IPS-20b (cell line): ENCODE measurements at regions not wholly inside any gene's neighbourhood (a gene's known extent, or its start where the extent isn't known, plus 50 kb on each side); places are given as distances from the start of the nearest gene placed in this dataset.
"Not testable (repeated sequence)": the region's sequence is repeated elsewhere in the genome, so short reads cannot be mapped to it uniquely, and the experiment has no call there.

Source experiments
- H3K27ac ChIP-seq: one replicate; pipeline ENCODE4 v1.5.1; 2013; ENCODE audit warnings: low read length
- H3K27me3 ChIP-seq: 2 replicates; pipeline ENCODE4 v1.6.1; 2013; ENCODE audit warnings: mild to moderate bottlenecking, low read length, inconsistent platforms; ENCODE audit not compliant: insufficient read depth
- H3K36me3 ChIP-seq: 2 replicates; pipeline ENCODE4 v1.6.1; 2013; ENCODE audit warnings: low read depth, mild to moderate bottlenecking, inconsistent platforms, low read length, moderate library complexity; ENCODE audit not compliant: insufficient read depth
- H3K4me1 ChIP-seq: 2 replicates; pipeline ENCODE4 v1.6.1; 2013; ENCODE audit warnings: mild to moderate bottlenecking, control low read depth, inconsistent platforms, low read length, moderate library complexity; ENCODE audit not compliant: insufficient read depth
- H3K4me3 ChIP-seq: 2 replicates; pipeline ENCODE4 v1.5.1; 2013; ENCODE audit warnings: mild to moderate bottlenecking, low read length, inconsistent platforms
- H3K9ac ChIP-seq: 2 replicates; pipeline ENCODE4 v1.6.1; 2013; ENCODE audit warnings: low read depth, mild to moderate bottlenecking, inconsistent platforms, low read length, moderate library complexity
- H3K9me3 ChIP-seq: 2 replicates; pipeline ENCODE4 v1.6.1; 2013; ENCODE audit warnings: mild to moderate bottlenecking, low read depth, low read length, inconsistent platforms; ENCODE audit not compliant: insufficient read depth

DNA sequence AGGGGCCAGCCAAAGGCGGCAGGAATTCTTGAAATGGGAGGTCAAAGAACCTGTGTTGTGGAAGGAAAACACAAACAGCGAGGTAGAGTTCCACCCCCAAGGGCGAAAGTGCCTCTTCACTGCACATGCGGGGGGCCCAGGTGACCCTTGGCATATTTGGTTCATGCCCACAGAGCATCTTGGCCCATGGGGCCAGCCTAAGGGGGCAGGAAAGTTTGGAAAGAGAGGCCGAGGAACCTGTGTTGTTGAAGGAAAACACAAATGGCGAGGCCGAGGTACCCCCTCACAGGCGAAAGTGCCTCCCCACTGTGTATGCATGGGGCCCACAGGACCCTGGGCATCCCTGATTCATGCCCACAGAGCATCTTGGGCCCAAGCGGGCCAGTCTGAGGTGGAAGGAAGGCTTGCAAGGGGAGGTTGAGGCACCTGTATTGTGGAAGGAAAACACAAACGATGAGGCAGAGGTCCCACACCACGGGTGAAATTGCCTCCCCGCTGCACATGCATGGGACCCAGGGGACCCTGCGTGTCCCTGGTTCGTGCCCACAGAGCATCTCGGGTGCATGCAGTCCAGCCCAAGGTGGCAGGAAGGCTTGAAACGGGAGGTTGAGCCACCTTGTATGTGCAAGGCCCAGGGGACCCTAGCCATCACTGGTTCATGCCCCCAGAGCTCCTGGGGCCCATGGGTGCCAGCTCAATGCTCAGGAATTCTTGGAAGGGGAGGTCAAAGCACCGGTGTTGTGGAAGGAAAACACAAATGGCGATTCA lies 384.1 kb downstream of the ALG10 start:
- H3K4me3 ChIP-seq, result no peak overlapping the region
- H3K4me1 ChIP-seq, result no peaks in the 10 kb centered on the region
- no peaks in the 10 kb centered on the region for H3K36me3 ChIP-seq
- H3K27me3 ChIP-seq, result no peaks in the 10 kb centered on the region
- no peak overlapping the region for H3K9ac ChIP-seq
- no peak overlapping the region for H3K27ac ChIP-seq
- H3K9me3 ChIP-seq, result peaks cover 100% of the 10 kb centered on the region

DNA sequence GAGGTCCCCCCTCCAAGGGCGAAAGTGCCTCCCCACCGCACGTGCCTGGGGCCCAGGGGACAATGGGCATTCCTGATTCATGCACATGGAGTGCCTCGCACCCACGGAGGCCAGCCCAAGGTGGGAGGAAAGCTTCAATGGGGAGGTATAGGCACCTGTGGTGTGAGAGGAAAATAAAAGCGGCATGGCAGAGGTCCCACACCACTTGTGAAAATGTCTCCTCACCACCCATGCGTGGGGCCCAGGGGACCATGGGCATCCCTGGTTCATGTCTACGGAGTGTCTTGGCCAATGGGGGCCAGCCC lies 384.7 kb downstream of the ALG10 start:
- no peaks in the 10 kb centered on the region for H3K4me1 ChIP-seq
- no peaks in the 10 kb centered on the region for H3K36me3 ChIP-seq
- no peak overlapping the region for H3K9ac ChIP-seq
- H3K27ac ChIP-seq, result no peak overlapping the region
- no peaks in the 10 kb centered on the region for H3K27me3 ChIP-seq
- H3K9me3 ChIP-seq, result peaks cover 100% of the 10 kb centered on the region
- no peak overlapping the region for H3K4me3 ChIP-seq

DNA sequence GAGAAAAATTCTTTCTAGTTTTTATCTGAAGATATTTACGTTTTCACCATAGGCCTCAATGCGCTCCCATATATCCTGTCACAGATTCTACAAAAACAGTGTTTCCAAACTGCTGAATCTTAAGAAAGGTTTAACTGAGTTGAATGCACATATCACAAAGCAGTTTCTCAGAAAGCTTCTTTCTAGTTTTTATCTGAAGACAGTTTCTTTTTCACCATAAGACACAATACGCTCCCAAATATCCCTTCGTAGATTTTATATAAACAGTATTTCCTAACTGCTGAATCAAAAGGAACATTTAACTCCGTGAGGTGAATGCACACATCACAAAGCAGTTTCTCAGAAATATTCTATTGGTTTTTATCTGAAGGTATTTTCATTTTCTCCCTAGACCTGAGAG lies 385.5 kb downstream of the ALG10 start:
- Histone ChIP-seq H3K4me3 (no peak overlapping the region; the same call in 1 of the 2 replicates), H3K36me3 (no peaks in the 10 kb centered on the region), H3K4me1 (no peaks in the 10 kb centered on the region), H3K27me3 (no peaks in the 10 kb centered on the region), H3K27ac (no peak overlapping the region), H3K9ac (no peak overlapping the region), H3K9me3 (peaks cover 100% of the 10 kb centered on the region)

DNA sequence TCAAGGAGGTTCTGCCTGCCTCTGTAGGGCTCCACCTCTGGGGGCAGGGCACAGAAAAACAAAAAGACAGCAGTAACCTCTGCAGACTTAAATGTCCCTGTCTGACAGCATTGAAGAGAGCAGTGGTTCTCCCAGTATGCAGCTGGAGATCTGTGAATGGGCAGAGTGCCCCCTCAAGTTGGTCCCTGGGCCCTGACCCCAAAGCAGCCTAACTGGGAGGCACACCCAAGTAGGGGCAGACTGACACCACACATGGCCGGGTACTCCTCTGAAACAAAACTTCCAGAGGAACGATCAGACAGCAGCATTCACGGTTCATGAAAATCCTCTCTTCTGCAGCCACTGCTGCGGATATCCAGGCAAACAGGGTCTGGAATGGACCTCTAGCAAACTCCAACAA lies 409.2 kb downstream of the ALG10 start:
- not testable (repeated sequence) for H3K27me3 ChIP-seq, H3K4me1 ChIP-seq, H3K9ac ChIP-seq, H3K36me3 ChIP-seq, H3K4me3 ChIP-seq, H3K27ac ChIP-seq
- peaks cover 83% of the 10 kb centered on the region for H3K9me3 ChIP-seq
